K562 (cell line): ENCODE measurements at regions not wholly inside any gene's neighbourhood (a gene's known extent, or its start where the extent isn't known, plus 50 kb on each side); places are given as distances from the start of the nearest gene placed in this dataset.

Experiments
- ATAC-seq: fragments of 200-7000 bp; cut with Tn5 transposase; 3 replicates; pipeline ENCODE4 v1.9.1; 2020; ENCODE audit warnings: moderate library complexity
- BruUV-seq: library from RNA; stranded (reverse); fragments of 400-500 nt; replicated peaks from 2 replicates; lab custom pipeline; 2021; lab: Mats Ljungman, UMichigan
- CTCF ChIA-PET: fragments of 300-600 bp; formaldehyde crosslinking; extraction: SDS; loops from one replicate; lab custom pipeline; 2021; ENCODE audit warnings: low intra/inter-chr PET ratio; lab: Yijun Ruan, JAX
- POLR2A ChIA-PET: fragments of 300-600, 350-650 bp; sonication (Branson Sonifier 250); formaldehyde crosslinking; extraction: SDS; loops from one replicate; lab custom pipeline; 2021; ENCODE audit warnings: antibody characterized with exemption, inconsistent platforms; lab: Yijun Ruan, JAX
- DNase-seq, 4 experiments: peaks; one replicate each; pipeline versions ENCODE4 v3.0.0 to v3.0.0-alpha.2; 2011 to 2018; ENCODE audit warnings: low spot score in 3 of 4, mixed read lengths in 3 of 4; ENCODE audit errors: extremely low read depth in 1 of 4
- FAIRE-seq: peaks from 2 replicates; lab custom pipeline; 2011; peaks lifted over from hg19 to GRCh38; lab: Jason Lieb, UNC
- H2AFZ ChIP-seq: 2 replicates; pipeline ENCODE4 v1.6.0; 2011; ENCODE audit warnings: low read depth, low read length, control low read depth, inconsistent platforms
- H3K27ac ChIP-seq: fragments of 200-600 bp; 3 replicates; pipeline ENCODE4 v1.8.0; 2011; ENCODE audit warnings: low read depth, mild to moderate bottlenecking, control low read depth, inconsistent platforms, low read length, moderate library complexity, mixed read lengths; ENCODE audit errors: extremely low read depth
- H3K27me3 ChIP-seq, 2 experiments: fragments of 300-600 bp in 1 of 2; 2 replicates in 1 of 2; 3 replicates in 1 of 2; pipeline versions ENCODE4 v1.6.0 to v1.8.0; 2011; ENCODE audit warnings: inconsistent platforms in 2 of 2, low read length in 2 of 2, mild to moderate bottlenecking in 1 of 2, mixed read lengths in 1 of 2, moderate library complexity in 1 of 2; ENCODE audit not compliant: control insufficient read depth in 2 of 2, insufficient read depth in 2 of 2
- H3K36me3 ChIP-seq: fragments of 300-600 bp; 3 replicates; pipeline ENCODE4 v1.8.0; 2011; ENCODE audit warnings: mild to moderate bottlenecking, low read length, inconsistent platforms; ENCODE audit not compliant: control insufficient read depth, insufficient read depth
- H3K4me1 ChIP-seq, 2 experiments: fragments of 200-600 bp in 1 of 2; replicated peaks in 1 of 2; 2 replicates in 1 of 2; 3 replicates in 1 of 2; pipeline versions ENCODE4 v1.5.1 to v1.8.0; 2011; ENCODE audit warnings: inconsistent platforms in 2 of 2, low read length in 2 of 2, mild to moderate bottlenecking in 1 of 2, mixed read lengths in 1 of 2, moderate library complexity in 1 of 2; ENCODE audit not compliant: control insufficient read depth in 2 of 2, insufficient read depth in 2 of 2
- H3K4me2 ChIP-seq: 2 replicates; pipeline ENCODE4 v1.6.1; 2011; ENCODE audit warnings: low read length, control low read depth, inconsistent platforms, mixed read lengths; ENCODE audit not compliant: insufficient read depth
- H3K4me3 ChIP-seq: fragments of 200-600 bp; sonication (generic), shearing (Covaris generic); 2 replicates; pipeline ENCODE4 v1.5.1; 2016; ENCODE audit warnings: control low read depth, inconsistent platforms
- H3K79me2 ChIP-seq: fragments of 200-600 bp; 3 replicates; pipeline ENCODE4 v1.8.0; 2011; ENCODE audit warnings: low read length, inconsistent platforms; ENCODE audit not compliant: control insufficient read depth, insufficient read depth
- H3K9ac ChIP-seq, 2 experiments: 2 replicates each; pipeline versions ENCODE4 v1.6.0 to v1.6.1; 2011; ENCODE audit warnings: low read depth in 2 of 2, low read length in 2 of 2, control low read depth in 1 of 2, inconsistent platforms in 1 of 2, mild to moderate bottlenecking in 1 of 2, mixed read lengths in 1 of 2; ENCODE audit not compliant: insufficient read depth in 1 of 2
- H3K9me1 ChIP-seq: one replicate; pipeline ENCODE4 v1.6.0; 2011; ENCODE audit warnings: inconsistent platforms, mild to moderate bottlenecking, low read length, moderate library complexity; ENCODE audit not compliant: control insufficient read depth, insufficient read depth
- H3K9me3 ChIP-seq: replicated peaks from 2 replicates; pipeline ENCODE4 v1.5.1; 2011; ENCODE audit warnings: low read depth, low read length, inconsistent platforms; ENCODE audit not compliant: control insufficient read depth, insufficient read depth
- H4K20me1 ChIP-seq: replicated peaks from 2 replicates; pipeline ENCODE4 v1.6.1; 2011; ENCODE audit warnings: low read length, inconsistent platforms, mixed read lengths; ENCODE audit not compliant: control insufficient read depth, insufficient read depth
- ASH1L ChIP-seq: fragments of 450-650 bp; IDR thresholded peaks from 2 replicates; pipeline ENCODE4 v1.6.1; 2018; ENCODE audit warnings: borderline replicate concordance, mild to moderate bottlenecking, low read depth; ENCODE audit not compliant: partially characterized antibody
- BMI1 ChIP-seq: fragments of 150-350 bp; IDR thresholded peaks from 2 replicates; pipeline ENCODE4 v1.6.1; 2014; ENCODE audit warnings: low read length
- CEBPZ ChIP-seq: fragments of 150-350 bp; IDR thresholded peaks from 2 replicates; pipeline ENCODE4 v1.6.1; 2014; ENCODE audit warnings: low read depth, mild to moderate bottlenecking, low read length, borderline replicate concordance
- GTF2E2 ChIP-seq: fragments of 200-800 bp; sonication (Bioruptor generic); IDR thresholded peaks from 2 replicates; pipeline ENCODE4 v1.6.1; 2016; ENCODE audit warnings: missing genetic modification characterization, missing compliant biosample characterization
- NCOA6 ChIP-seq: fragments of 450-650 bp; IDR thresholded peaks from 2 replicates; pipeline ENCODE4 v1.6.1; 2017; ENCODE audit warnings: mild to moderate bottlenecking
- RBM25 ChIP-seq: fragments of 200-400 bp; formaldehyde crosslinking; IDR thresholded peaks from 2 replicates; pipeline ENCODE4 v1.6.1; 2018; ENCODE audit warnings: low read length, low read depth, moderate library complexity; ENCODE audit not compliant: severe bottlenecking
- RCOR1 ChIP-seq, 2 experiments: IDR thresholded peaks; 2 replicates each; pipeline ENCODE4 v1.6.1; 2012; ENCODE audit warnings: low read depth in 2 of 2, low read length in 2 of 2, borderline replicate concordance in 1 of 2, improper control_type of control experiment in 1 of 2
- SRSF7 ChIP-seq: fragments of 200-400 bp; formaldehyde crosslinking; optimal IDR thresholded peaks from 2 replicates; pipeline ENCODE3; 2017; ENCODE audit warnings: mild to moderate bottlenecking, low read depth, low read length
- TGIF2 ChIP-seq: sonication (generic); formaldehyde crosslinking; IDR thresholded peaks from 2 replicates; pipeline ENCODE4 v1.8.1; 2022; ENCODE audit warnings: mild to moderate bottlenecking, missing genetic modification reagents, moderate library complexity
- ZNF146 ChIP-seq: IDR thresholded peaks from one replicate; pipeline ENCODE4 v1.6.1; 2018; ENCODE audit warnings: missing compliant biosample characterization; ENCODE audit not compliant: unreplicated experiment
- ZNF280A ChIP-seq: fragments of 450-650 bp; IDR thresholded peaks from 2 replicates; pipeline ENCODE4 v1.6.1; 2018; ENCODE audit warnings: mild to moderate bottlenecking, low read depth; ENCODE audit not compliant: partially characterized antibody
- ZNF395 ChIP-seq: fragments of 200-800 bp; sonication (Bioruptor generic); IDR thresholded peaks from 2 replicates; pipeline ENCODE4 v1.6.1; 2017; ENCODE audit warnings: missing genetic modification characterization, missing compliant biosample characterization
- ZNF511 ChIP-seq: sonication (generic); formaldehyde crosslinking; IDR thresholded peaks from 2 replicates; pipeline ENCODE4 v1.8.0; 2022; ENCODE audit warnings: mild to moderate bottlenecking, missing genetic modification reagents
- ZNF551 ChIP-seq: fragments of 250-450 bp; sonication (Bioruptor Pico); IDR thresholded peaks from 2 replicates; pipeline ENCODE4 v1.5.0; 2021; ENCODE audit warnings: mild to moderate bottlenecking, moderate library complexity
- WGBS: fragments of 100-300 bp; shearing (Covaris generic); methylation state at CpG from one replicate; pipeline ENCODE4 v1.1.6; 2016; ENCODE audit warnings: low coverage, mixed read lengths; ENCODE audit not compliant: insufficient coverage; ENCODE audit errors: missing lambda C conversion rate; 5-methylcytosine and 5-hydroxymethylcytosine counted together
- in situ Hi-C: fragments of 300-500 bp; cut with MboI; formaldehyde crosslinking; loops from 4 replicates; pipeline ENCODE4 v1.15.0; 2018; ENCODE audit warnings: inconsistent platforms, mixed read lengths
- intact Hi-C: fragments of 100-400 bp; cut with micrococcal nuclease; formaldehyde crosslinking; loops from 2 replicates; pipeline ENCODE4 v1.14.2; 2022

- TF ChIP-seq TGIF2 (CRISPR knock-in tag) = no peak
- TF ChIP-seq ZNF280A = no peak
- 0 out of 2 replicates have a peak, but pooled peaks have one; percentile 14 for TF ChIP-seq GTF2E2
- no peak for TF ChIP-seq BMI1
- no peak for TF ChIP-seq CEBPZ
These were observed 71.3 kb downstream of the DUSP6 start (continued) for GRCh38 chr12:89280833-89281538.

- ChIA-PET CTCF (no interaction called here), POLR2A (no interaction called here)
- WGBS = 6% methylated on average over 4 of the region's 4 CpGs
- Histone ChIP-seq H3K9me1 (no peaks in the 10 kb centered on the region), H3K9ac (no peak overlapping the region), H3K4me3 (no peak overlapping the region), H4K20me1 (no peaks in the 10 kb centered on the region), H2AFZ (no peak overlapping the region), H3K9me3 (no peaks in the 10 kb centered on the region), H3K36me3 (no peaks in the 10 kb centered on the region), H3K27me3 (no peaks in the 10 kb centered on the region), H3K79me2 (no peaks in the 10 kb centered on the region), H3K27ac (no peak overlapping the region), H3K4me1 (no peaks in the 10 kb centered on the region; a peak in 1 of 5 replicates), H3K4me2 (no peak overlapping the region)
- ATAC-seq = no peak
- no peak for FAIRE-seq
- no peak for DNase-seq
- no peak for TF ChIP-seq ZNF395 (CRISPR knock-in tag)
- TF ChIP-seq RCOR1 (IDR thresholded peaks at IDR 0.05; ENCODE audit: borderline replicate concordance in 1 of 2, low read depth in 2 of 2, low read length in 2 of 2) = no peak
- TF ChIP-seq ZNF551 = no peak
- TF ChIP-seq NCOA6 = no peak
- TF ChIP-seq RBM25 = peak; percentile 21
- TF ChIP-seq SRSF7 = no peak
- TF ChIP-seq ZNF146 (CRISPR knock-in tag) = peak; percentile 68
- no peak for TF ChIP-seq ZNF511 (CRISPR knock-in tag)
- TF ChIP-seq ASH1L = no peak
- in situ Hi-C loops (no loop called here), intact Hi-C loops (no loop called here)
- BruUV-seq = no TSS peak
These were observed 72.8 kb downstream of the DUSP6 start for GRCh38 chr12:89279499-89279898.
